ENCODE measurements at regions not wholly inside any gene's neighbourhood (a gene's known extent, or its start where the extent isn't known, plus 50 kb on each side); places are given as distances from the start of the nearest gene placed in this dataset.

GRCh38 chr2:21371499-21372003, 247.8 kb downstream of the TDRD15 start:
- TF ChIP-seq POLR2A (IDR thresholded peaks at IDR 0.05) = no peak
- no peak for TF ChIP-seq CTCF (IDR thresholded peaks at IDR 0.05)

All from testis (tissue), 2 donors.